Testis (tissue), 2 donors: ENCODE measurements at regions not wholly inside any gene's neighbourhood (a gene's known extent, or its start where the extent isn't known, plus 50 kb on each side); places are given as distances from the start of the nearest gene placed in this dataset.

Experiments used
- CTCF ChIP-seq, 3 experiments: fragments of 450-650 bp in 2 of 3; fragments of 200-600 bp in 1 of 3; sonication (generic) in 1 of 3; IDR thresholded peaks; one replicate each; pipeline ENCODE4 v1.5.1; 2016 to 2019; ENCODE audit warnings: antibody characterized with exemption in 3 of 3, mild to moderate bottlenecking in 2 of 3, moderate library complexity in 1 of 3
- POLR2A ChIP-seq: fragments of 450-650 bp; IDR thresholded peaks from one replicate; pipeline ENCODE4 v1.6.1; 2017; ENCODE audit warnings: antibody characterized with exemption, mild to moderate bottlenecking, moderate library complexity

GRCh38 chr12:18797604-18798003 lies 59.7 kb downstream of the CAPZA3 start:
- TF ChIP-seq CTCF (IDR thresholded peaks at IDR 0.05): no peak
- TF ChIP-seq POLR2A: no peak
